ENCODE measurements at regions not wholly inside any gene's neighbourhood (a gene's known extent, or its start where the extent isn't known, plus 50 kb on each side); places are given as distances from the start of the nearest gene placed in this dataset.
A peak's percentile ranks its signal among the peaks of the same experiment; 100 is the strongest.

GRCh38 chr20:51121272-51121671 is 98.4 kb upstream of the KCNG1 start:
- TF ChIP-seq CTCF (IDR thresholded peaks at IDR 0.05): no peak
- H3K27me3 Mint-ChIP-seq (ENCODE audit: low read depth, poor library complexity): peaks cover 6% of the 10 kb centered on the region
- peaks cover 72% of the 10 kb centered on the region for H3K4me1 Mint-ChIP-seq
- H3K27ac Mint-ChIP-seq: no peak overlapping the region
- H3K9me3 Mint-ChIP-seq: no peaks in the 10 kb centered on the region
- DNase-seq: no peak
- H3K4me3 Mint-ChIP-seq: no peak overlapping the region
- H3K36me3 Mint-ChIP-seq (ENCODE audit: low read depth): no peaks in the 10 kb centered on the region

DNA sequence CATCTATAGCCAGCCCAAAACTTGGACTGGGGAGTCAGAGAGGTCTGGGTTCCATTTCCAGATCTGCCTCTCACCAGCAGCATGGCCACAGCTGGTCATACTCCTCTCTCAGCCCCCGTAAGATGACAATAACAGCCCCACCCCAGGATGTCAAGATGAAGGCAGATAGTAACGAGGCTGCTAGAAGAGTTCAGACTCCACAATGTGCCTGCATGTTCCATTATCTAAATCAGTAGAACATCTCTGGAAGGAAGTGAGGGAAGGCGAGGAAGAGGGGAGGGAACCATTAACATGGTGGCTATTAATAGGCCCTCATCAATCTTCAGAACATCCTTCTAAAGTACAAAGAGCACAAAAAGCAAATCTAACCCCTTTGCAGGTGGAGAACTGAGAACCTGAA is 98.0 kb upstream of the KCNG1 start:
- Mint-ChIP-seq H3K36me3 (ENCODE audit: low read depth) (no peaks in the 10 kb centered on the region), H3K27me3 (ENCODE audit: low read depth, poor library complexity) (peaks cover 6% of the 10 kb centered on the region), H3K27ac (peak overlapping the region; percentile 58), H3K9me3 (no peaks in the 10 kb centered on the region), H3K4me3 (no peak overlapping the region), H3K4me1 (peaks cover 72% of the 10 kb centered on the region)
- no peak for DNase-seq
- TF ChIP-seq CTCF (IDR thresholded peaks at IDR 0.05): no peak

GRCh38 chr20:51120438-51120837 is 97.5 kb upstream of the KCNG1 start:
- H3K4me3 Mint-ChIP-seq: no peak overlapping the region
- no peak for TF ChIP-seq CTCF (IDR thresholded peaks at IDR 0.05)
- no peaks in the 10 kb centered on the region for H3K9me3 Mint-ChIP-seq
- DNase-seq: no peak
- peaks cover 69% of the 10 kb centered on the region for H3K4me1 Mint-ChIP-seq
- peak overlapping the region; percentile 58 for H3K27ac Mint-ChIP-seq
- peaks cover 6% of the 10 kb centered on the region for H3K27me3 Mint-ChIP-seq (ENCODE audit: low read depth, poor library complexity)
- no peaks in the 10 kb centered on the region for H3K36me3 Mint-ChIP-seq (ENCODE audit: low read depth)

- no peaks in the 10 kb centered on the region for H3K9me3 Mint-ChIP-seq
- peaks cover 6% of the 10 kb centered on the region for H3K27me3 Mint-ChIP-seq (ENCODE audit: low read depth, poor library complexity)
- H3K4me1 Mint-ChIP-seq: peaks cover 65% of the 10 kb centered on the region
- no peak overlapping the region for H3K27ac Mint-ChIP-seq
- H3K4me3 Mint-ChIP-seq: no peak overlapping the region
- no peak for TF ChIP-seq CTCF (IDR thresholded peaks at IDR 0.05)
- no peak for DNase-seq
- no peaks in the 10 kb centered on the region for H3K36me3 Mint-ChIP-seq (ENCODE audit: low read depth)
Measured at GRCh38 chr20:51119914-51120313, 97.0 kb upstream of the KCNG1 start.

DNA sequence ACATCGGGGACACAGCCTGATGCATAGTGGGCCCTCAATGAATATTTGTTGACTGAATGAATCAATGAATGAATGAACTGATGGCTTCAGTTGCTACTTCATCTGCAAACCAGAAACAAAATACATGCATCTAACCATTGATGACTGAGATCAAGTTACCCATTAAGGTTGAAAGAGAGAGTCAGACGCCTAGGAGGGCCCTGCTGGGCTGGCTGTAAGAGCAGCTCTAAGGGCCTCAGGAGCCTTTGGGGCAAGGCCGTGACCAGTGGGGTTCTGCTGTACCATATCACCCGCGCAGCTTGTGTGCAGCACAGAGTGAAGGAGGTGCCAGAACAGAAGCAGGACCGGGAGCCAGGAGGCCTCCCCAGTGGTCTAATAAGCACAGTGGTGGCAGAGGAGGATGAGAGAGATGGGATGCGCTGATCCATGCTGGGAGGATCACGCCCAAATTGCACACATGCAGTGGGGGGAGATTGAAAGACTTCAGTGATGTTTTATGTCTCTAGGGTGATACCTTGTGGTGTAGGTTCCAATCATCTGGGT is 96.1 kb upstream of the KCNG1 start:
- H3K4me1 Mint-ChIP-seq: peaks cover 65% of the 10 kb centered on the region

More for the DNA sequence above, 96.1 kb upstream of the KCNG1 start:
- no peak for TF ChIP-seq CTCF (IDR thresholded peaks at IDR 0.05)
- Mint-ChIP-seq H3K27ac (no peak overlapping the region), H3K36me3 (ENCODE audit: low read depth) (no peaks in the 10 kb centered on the region), H3K9me3 (no peaks in the 10 kb centered on the region), H3K4me3 (no peak overlapping the region), H3K27me3 (ENCODE audit: low read depth, poor library complexity) (peaks cover 6% of the 10 kb centered on the region)
- no peak for DNase-seq

Data from nephron progenitor cell (in vitro differentiated cells).